ENCODE measurements at regions not wholly inside any gene's neighbourhood (a gene's known extent, or its start where the extent isn't known, plus 50 kb on each side); places are given as distances from the start of the nearest gene placed in this dataset.

DNA sequence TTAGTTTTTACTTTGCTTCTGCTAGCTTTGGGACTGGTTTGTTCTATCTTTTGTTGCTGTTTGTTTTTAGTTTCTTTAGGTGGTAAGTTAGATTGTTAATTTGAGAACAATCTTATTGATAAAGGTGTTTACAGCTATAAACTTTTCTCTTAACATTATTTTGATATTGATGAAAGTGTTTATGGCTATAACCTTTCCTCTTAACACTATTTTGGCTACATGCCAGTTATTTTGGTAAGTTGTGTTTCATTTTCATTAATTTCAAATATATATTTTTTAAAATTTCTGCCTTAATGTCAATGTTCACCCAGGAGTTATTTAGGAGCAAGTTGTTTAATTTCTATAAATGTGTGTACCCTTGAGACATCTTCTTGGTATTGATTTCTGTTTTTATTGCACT is 229.6 kb upstream of the SYT4 start:
- no peak overlapping the region for H3K4me3 ChIP-seq (ENCODE audit: low read depth, low read length)
- TF ChIP-seq POLR2A (IDR thresholded peaks at IDR 0.05; ENCODE audit: extremely low read depth, insufficient read length): no peak
- TF ChIP-seq, protein P1, sequence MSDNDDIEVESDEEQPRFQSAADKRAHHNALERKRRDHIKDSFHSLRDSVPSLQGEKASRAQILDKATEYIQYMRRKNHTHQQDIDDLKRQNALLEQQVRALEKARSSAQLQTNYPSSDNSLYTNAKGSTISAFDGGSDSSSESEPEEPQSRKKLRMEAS (IDR thresholded peaks at IDR 0.05; ENCODE audit: low read depth, low read length): no peak
- TF ChIP-seq MYC (IDR thresholded peaks at IDR 0.05; ENCODE audit: low read depth, low read length): no peak
- no peak for DNase-seq (ENCODE audit: low read depth)

DNA sequence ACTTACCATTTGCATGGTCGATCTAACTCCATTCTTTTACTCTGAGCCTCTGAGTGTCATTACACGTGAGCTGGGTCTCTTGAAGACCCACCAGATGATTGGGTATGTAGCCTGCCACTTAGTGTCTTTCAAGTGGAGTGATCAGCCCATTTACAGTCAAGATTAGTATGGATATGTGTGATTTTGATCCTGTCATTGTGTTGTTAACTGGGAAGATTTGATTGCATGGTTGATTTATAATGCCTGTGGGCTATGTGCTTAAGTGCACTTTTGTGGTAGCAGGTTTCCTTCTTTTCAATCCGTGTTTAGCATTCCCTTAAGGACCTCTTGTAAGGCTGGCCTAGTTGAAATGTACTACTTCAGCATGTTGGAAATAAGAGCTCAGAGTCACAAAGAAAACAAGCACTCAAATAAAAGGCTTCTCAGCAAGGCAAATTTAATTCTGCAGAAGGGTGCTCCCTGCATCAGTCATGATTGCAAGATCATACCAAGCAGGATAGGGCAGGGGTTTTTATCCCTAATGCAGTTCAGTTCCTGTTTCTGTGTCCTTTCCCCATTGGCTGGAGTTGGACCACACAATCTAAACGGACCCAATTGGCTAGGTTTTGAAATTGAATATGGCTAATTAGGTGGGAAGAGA is 230.7 kb upstream of the SYT4 start:
- no peak overlapping the region for H3K4me3 ChIP-seq (ENCODE audit: low read depth, low read length)
- TF ChIP-seq MYC (IDR thresholded peaks at IDR 0.05; ENCODE audit: low read depth, low read length) (no peak), POLR2A (IDR thresholded peaks at IDR 0.05; ENCODE audit: extremely low read depth, insufficient read length) (no peak)
- TF ChIP-seq, protein P2, sequence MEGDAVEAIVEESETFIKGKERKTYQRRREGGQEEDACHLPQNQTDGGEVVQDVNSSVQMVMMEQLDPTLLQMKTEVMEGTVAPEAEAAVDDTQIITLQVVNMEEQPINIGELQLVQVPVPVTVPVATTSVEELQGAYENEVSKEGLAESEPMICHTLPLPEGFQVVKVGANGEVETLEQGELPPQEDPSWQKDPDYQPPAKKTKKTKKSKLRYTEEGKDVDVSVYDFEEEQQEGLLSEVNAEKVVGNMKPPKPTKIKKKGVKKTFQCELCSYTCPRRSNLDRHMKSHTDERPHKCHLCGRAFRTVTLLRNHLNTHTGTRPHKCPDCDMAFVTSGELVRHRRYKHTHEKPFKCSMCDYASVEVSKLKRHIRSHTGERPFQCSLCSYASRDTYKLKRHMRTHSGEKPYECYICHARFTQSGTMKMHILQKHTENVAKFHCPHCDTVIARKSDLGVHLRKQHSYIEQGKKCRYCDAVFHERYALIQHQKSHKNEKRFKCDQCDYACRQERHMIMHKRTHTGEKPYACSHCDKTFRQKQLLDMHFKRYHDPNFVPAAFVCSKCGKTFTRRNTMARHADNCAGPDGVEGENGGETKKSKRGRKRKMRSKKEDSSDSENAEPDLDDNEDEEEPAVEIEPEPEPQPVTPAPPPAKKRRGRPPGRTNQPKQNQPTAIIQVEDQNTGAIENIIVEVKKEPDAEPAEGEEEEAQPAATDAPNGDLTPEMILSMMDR (IDR thresholded peaks at IDR 0.05; ENCODE audit: low read depth, low read length): no peak
- TF ChIP-seq, protein P1 (IDR thresholded peaks at IDR 0.05; ENCODE audit: low read depth, low read length): no peak
- DNase-seq (ENCODE audit: low read depth): no peak

DNA sequence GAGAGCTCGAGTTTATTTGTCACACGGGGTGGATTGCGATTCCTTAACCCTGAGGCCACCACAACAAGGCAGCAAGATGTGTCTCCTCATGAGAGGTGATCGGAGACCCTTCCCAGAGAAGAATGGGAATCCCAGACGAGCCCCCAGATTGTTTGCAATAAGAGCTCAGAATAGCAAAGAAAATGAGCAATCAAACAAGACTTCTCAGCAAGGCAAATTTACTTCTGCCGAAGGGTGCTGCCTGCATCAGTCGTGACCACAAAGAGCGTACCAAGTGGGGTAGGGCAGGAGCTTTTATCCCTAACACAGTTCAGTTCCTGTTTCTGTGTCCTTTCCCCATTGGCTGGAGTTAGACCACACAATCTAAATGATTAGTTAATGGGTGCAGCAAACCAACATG is 237.5 kb upstream of the SYT4 start:
- DNase-seq (ENCODE audit: low read depth): no peak
- no peak for TF ChIP-seq POLR2A (IDR thresholded peaks at IDR 0.05; ENCODE audit: extremely low read depth, insufficient read length)
- TF ChIP-seq, protein P1 (IDR thresholded peaks at IDR 0.05; ENCODE audit: low read depth, low read length): no peak
- no peak for TF ChIP-seq MYC (IDR thresholded peaks at IDR 0.05; ENCODE audit: low read depth, low read length)
- TF ChIP-seq, protein P2 (IDR thresholded peaks at IDR 0.05; ENCODE audit: low read depth, low read length): no peak
- H3K4me3 ChIP-seq (ENCODE audit: low read depth, low read length): no peak overlapping the region

DNA sequence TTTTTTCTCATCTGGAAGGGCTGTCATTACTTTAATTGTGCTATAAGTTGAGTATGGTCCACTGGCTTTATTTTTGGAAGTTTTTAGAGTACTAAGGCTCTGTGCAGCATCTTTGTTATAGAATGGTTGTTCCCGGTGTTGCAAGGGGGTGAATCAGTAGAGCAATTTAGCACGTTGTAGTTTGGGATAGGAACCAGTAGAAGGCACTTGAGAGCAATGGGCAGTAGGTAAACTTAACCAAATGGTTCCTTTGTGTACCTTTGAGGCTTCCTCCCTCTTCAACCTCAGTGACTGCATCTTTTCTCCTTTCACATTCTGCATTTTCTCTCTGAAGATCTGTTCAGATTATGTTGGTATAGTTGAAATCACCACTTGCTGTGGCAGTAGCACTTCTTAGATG is 238.2 kb upstream of the SYT4 start:
- DNase-seq (ENCODE audit: low read depth): no peak
- H3K4me3 ChIP-seq (ENCODE audit: low read depth, low read length): no peak overlapping the region
- no peak for TF ChIP-seq MYC (IDR thresholded peaks at IDR 0.05; ENCODE audit: low read depth, low read length)
- TF ChIP-seq, protein P2 (IDR thresholded peaks at IDR 0.05; ENCODE audit: low read depth, low read length): no peak
- TF ChIP-seq, protein P1 (IDR thresholded peaks at IDR 0.05; ENCODE audit: low read depth, low read length): no peak
- TF ChIP-seq POLR2A (IDR thresholded peaks at IDR 0.05; ENCODE audit: extremely low read depth, insufficient read length): no peak

DNA sequence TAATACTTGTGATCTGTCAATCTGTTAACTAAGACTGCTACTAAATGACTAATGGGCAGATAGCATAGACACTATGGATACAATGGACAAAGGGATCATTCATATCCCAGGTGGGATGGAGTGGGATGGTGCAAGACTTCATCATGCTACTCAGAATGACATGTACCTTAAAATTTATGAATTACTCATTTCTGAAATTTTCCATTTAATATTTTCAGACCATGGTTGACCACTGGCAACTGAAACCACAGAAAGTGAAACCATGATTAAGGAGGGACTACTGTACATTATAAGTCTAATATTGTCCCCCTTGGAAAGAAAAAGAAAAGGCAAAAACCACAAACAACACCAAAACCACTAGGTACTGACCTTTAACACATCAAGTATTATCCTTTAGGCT is 247.0 kb upstream of the SYT4 start:
- TF ChIP-seq, protein P2 (IDR thresholded peaks at IDR 0.05; ENCODE audit: low read depth, low read length): no peak
- TF ChIP-seq MYC (IDR thresholded peaks at IDR 0.05; ENCODE audit: low read depth, low read length) (no peak), POLR2A (IDR thresholded peaks at IDR 0.05; ENCODE audit: extremely low read depth, insufficient read length) (no peak)
- TF ChIP-seq, protein P1 (IDR thresholded peaks at IDR 0.05; ENCODE audit: low read depth, low read length): no peak
- no peak overlapping the region for H3K4me3 ChIP-seq (ENCODE audit: low read depth, low read length)
- no peak for DNase-seq (ENCODE audit: low read depth)

DNA sequence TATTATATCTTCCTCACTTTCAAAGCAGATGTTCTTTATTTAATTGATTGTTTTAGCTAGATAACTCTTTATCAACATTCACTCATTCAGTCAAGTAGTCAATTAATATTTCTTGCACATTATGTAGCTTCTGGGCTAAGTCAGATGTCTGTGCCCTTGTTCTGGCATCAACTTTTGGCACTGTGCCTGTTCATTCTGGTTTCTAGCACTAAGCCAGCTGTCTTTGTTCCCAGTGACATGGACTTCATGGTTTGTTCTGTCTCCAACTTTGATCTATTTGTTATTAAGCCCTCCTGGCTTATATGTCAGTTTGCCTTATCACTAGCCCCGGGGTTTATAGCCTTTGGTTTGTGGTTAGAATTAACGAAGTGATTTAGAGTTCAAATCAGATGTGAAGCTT is 247.9 kb upstream of the SYT4 start:
- no peak overlapping the region for H3K4me3 ChIP-seq (ENCODE audit: low read depth, low read length)
- TF ChIP-seq MYC (IDR thresholded peaks at IDR 0.05; ENCODE audit: low read depth, low read length) (no peak), POLR2A (IDR thresholded peaks at IDR 0.05; ENCODE audit: extremely low read depth, insufficient read length) (no peak)
- TF ChIP-seq, protein P1 (IDR thresholded peaks at IDR 0.05; ENCODE audit: low read depth, low read length): no peak
- TF ChIP-seq, protein P2 (IDR thresholded peaks at IDR 0.05; ENCODE audit: low read depth, low read length): no peak
- no peak for DNase-seq (ENCODE audit: low read depth)
